HepG2 (cell line): ENCODE measurements at regions not wholly inside any gene's neighbourhood (a gene's known extent, or its start where the extent isn't known, plus 50 kb on each side); places are given as distances from the start of the nearest gene placed in this dataset.

ENCODE experiments used
- RELA ChIP-seq: sonication (generic); formaldehyde crosslinking; IDR thresholded peaks from 2 replicates; pipeline ENCODE4 v1.4.0; 2020; ENCODE audit warnings: missing genetic modification reagents
- RFX1 ChIP-seq: fragments of 450-650 bp; IDR thresholded peaks from 2 replicates; pipeline ENCODE4 v1.6.1; 2017
- SRF ChIP-seq: IDR thresholded peaks from 2 replicates; pipeline ENCODE4 v1.6.1; 2011; ENCODE audit warnings: mild to moderate bottlenecking, low read depth, low read length, moderate library complexity
- ZNF235 ChIP-seq: sonication (generic); formaldehyde crosslinking; IDR thresholded peaks from 2 replicates; pipeline ENCODE4 v1.8.1; 2023; ENCODE audit warnings: mild to moderate bottlenecking, missing genetic modification reagents, borderline replicate concordance
- ZNF605 ChIP-seq: sonication (generic); formaldehyde crosslinking; IDR thresholded peaks from 2 replicates; pipeline ENCODE4 v1.8.0; 2022; ENCODE audit warnings: mild to moderate bottlenecking, missing genetic modification reagents
- TF ChIP-seq, protein P1 (sequence below): sonication (generic); formaldehyde crosslinking; IDR thresholded peaks from 2 replicates; pipeline ENCODE4 v1.4.0; 2020; ENCODE audit warnings: missing genetic modification reagents
- TF ChIP-seq, protein P2 (sequence below): sonication (generic); formaldehyde crosslinking; IDR thresholded peaks from 2 replicates; pipeline ENCODE4 v1.8.1; 2023; ENCODE audit warnings: mild to moderate bottlenecking, missing genetic modification reagents
- TF ChIP-seq, protein P3 (sequence below): sonication (generic); formaldehyde crosslinking; IDR thresholded peaks from 2 replicates; pipeline ENCODE4 v1.4.0; 2020; ENCODE audit warnings: missing genetic modification reagents
- TF ChIP-seq, protein P4 (sequence below): sonication (generic); formaldehyde crosslinking; IDR thresholded peaks from 2 replicates; pipeline ENCODE4 v1.8.1; 2023; ENCODE audit warnings: missing genetic modification reagents, inconsistent platforms, borderline replicate concordance

DNA sequence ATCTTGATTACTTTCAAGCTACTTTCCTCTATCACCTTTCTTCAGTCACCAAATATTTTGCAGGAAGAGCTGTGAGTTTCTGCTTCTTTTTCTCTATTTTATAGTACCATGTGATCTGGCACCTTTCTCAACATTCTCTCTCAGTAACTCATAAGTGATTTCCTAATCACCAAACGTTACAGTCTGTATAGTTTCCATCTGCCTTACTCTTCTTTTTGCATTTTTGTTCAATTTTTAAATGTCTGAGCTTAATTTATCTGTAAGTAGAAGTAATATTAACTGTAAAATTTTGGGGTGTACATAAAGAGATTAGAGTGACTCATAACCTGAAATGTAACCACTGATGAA, 422.1 kb upstream of the SYT1 start (continued):
- TF ChIP-seq, protein P1, sequence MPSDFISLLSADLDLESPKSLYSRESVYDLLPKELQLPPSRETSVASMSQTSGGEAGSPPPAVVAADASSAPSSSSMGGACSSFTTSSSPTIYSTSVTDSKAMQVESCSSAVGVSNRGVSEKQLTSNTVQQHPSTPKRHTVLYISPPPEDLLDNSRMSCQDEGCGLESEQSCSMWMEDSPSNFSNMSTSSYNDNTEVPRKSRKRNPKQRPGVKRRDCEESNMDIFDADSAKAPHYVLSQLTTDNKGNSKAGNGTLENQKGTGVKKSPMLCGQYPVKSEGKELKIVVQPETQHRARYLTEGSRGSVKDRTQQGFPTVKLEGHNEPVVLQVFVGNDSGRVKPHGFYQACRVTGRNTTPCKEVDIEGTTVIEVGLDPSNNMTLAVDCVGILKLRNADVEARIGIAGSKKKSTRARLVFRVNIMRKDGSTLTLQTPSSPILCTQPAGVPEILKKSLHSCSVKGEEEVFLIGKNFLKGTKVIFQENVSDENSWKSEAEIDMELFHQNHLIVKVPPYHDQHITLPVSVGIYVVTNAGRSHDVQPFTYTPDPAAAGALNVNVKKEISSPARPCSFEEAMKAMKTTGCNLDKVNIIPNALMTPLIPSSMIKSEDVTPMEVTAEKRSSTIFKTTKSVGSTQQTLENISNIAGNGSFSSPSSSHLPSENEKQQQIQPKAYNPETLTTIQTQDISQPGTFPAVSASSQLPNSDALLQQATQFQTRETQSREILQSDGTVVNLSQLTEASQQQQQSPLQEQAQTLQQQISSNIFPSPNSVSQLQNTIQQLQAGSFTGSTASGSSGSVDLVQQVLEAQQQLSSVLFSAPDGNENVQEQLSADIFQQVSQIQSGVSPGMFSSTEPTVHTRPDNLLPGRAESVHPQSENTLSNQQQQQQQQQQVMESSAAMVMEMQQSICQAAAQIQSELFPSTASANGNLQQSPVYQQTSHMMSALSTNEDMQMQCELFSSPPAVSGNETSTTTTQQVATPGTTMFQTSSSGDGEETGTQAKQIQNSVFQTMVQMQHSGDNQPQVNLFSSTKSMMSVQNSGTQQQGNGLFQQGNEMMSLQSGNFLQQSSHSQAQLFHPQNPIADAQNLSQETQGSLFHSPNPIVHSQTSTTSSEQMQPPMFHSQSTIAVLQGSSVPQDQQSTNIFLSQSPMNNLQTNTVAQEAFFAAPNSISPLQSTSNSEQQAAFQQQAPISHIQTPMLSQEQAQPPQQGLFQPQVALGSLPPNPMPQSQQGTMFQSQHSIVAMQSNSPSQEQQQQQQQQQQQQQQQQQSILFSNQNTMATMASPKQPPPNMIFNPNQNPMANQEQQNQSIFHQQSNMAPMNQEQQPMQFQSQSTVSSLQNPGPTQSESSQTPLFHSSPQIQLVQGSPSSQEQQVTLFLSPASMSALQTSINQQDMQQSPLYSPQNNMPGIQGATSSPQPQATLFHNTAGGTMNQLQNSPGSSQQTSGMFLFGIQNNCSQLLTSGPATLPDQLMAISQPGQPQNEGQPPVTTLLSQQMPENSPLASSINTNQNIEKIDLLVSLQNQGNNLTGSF, result no peak
- TF ChIP-seq, protein P2, sequence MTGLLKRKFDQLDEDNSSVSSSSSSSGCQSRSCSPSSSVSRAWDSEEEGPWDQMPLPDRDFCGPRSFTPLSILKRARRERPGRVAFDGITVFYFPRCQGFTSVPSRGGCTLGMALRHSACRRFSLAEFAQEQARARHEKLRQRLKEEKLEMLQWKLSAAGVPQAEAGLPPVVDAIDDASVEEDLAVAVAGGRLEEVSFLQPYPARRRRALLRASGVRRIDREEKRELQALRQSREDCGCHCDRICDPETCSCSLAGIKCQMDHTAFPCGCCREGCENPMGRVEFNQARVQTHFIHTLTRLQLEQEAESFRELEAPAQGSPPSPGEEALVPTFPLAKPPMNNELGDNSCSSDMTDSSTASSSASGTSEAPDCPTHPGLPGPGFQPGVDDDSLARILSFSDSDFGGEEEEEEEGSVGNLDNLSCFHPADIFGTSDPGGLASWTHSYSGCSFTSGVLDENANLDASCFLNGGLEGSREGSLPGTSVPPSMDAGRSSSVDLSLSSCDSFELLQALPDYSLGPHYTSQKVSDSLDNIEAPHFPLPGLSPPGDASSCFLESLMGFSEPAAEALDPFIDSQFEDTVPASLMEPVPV, result no peak
- TF ChIP-seq, protein P3, sequence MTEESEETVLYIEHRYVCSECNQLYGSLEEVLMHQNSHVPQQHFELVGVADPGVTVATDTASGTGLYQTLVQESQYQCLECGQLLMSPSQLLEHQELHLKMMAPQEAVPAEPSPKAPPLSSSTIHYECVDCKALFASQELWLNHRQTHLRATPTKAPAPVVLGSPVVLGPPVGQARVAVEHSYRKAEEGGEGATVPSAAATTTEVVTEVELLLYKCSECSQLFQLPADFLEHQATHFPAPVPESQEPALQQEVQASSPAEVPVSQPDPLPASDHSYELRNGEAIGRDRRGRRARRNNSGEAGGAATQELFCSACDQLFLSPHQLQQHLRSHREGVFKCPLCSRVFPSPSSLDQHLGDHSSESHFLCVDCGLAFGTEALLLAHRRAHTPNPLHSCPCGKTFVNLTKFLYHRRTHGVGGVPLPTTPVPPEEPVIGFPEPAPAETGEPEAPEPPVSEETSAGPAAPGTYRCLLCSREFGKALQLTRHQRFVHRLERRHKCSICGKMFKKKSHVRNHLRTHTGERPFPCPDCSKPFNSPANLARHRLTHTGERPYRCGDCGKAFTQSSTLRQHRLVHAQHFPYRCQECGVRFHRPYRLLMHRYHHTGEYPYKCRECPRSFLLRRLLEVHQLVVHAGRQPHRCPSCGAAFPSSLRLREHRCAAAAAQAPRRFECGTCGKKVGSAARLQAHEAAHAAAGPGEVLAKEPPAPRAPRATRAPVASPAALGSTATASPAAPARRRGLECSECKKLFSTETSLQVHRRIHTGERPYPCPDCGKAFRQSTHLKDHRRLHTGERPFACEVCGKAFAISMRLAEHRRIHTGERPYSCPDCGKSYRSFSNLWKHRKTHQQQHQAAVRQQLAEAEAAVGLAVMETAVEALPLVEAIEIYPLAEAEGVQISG, result no peak
- TF ChIP-seq ZNF235 (CRISPR knock-in tag) (no peak), ZNF605 (CRISPR knock-in tag) (no peak), SRF (no peak), RFX1 (no peak), RELA (CRISPR knock-in tag) (no peak)
- TF ChIP-seq, protein P4, sequence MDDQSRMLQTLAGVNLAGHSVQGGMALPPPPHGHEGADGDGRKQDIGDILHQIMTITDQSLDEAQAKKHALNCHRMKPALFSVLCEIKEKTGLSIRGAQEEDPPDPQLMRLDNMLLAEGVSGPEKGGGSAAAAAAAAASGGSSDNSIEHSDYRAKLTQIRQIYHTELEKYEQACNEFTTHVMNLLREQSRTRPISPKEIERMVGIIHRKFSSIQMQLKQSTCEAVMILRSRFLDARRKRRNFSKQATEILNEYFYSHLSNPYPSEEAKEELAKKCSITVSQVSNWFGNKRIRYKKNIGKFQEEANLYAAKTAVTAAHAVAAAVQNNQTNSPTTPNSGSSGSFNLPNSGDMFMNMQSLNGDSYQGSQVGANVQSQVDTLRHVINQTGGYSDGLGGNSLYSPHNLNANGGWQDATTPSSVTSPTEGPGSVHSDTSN, result no peak
